IMR-90 (cell line): ENCODE measurements at regions not wholly inside any gene's neighbourhood (a gene's known extent, or its start where the extent isn't known, plus 50 kb on each side); places are given as distances from the start of the nearest gene placed in this dataset.

ENCODE experiments used
- RAD21 ChIP-seq: IDR thresholded peaks from 2 replicates; pipeline ENCODE4 v1.6.1; 2012; ENCODE audit warnings: low read length, improper control_type of control experiment
- TF ChIP-seq, protein P1 (sequence below): fragments of 150-350 bp; IDR thresholded peaks from 2 replicates; pipeline ENCODE4 v1.6.1; 2016; ENCODE audit warnings: low read depth, mild to moderate bottlenecking, low read length, moderate library complexity, borderline replicate concordance
- TF ChIP-seq, protein P2 (sequence below): conservative IDR thresholded peaks from 2 replicates; pipeline ENCODE4 v1.5.1; 2012; ENCODE audit warnings: mild to moderate bottlenecking, low read depth, low read length, improper control_type of control experiment

DNA sequence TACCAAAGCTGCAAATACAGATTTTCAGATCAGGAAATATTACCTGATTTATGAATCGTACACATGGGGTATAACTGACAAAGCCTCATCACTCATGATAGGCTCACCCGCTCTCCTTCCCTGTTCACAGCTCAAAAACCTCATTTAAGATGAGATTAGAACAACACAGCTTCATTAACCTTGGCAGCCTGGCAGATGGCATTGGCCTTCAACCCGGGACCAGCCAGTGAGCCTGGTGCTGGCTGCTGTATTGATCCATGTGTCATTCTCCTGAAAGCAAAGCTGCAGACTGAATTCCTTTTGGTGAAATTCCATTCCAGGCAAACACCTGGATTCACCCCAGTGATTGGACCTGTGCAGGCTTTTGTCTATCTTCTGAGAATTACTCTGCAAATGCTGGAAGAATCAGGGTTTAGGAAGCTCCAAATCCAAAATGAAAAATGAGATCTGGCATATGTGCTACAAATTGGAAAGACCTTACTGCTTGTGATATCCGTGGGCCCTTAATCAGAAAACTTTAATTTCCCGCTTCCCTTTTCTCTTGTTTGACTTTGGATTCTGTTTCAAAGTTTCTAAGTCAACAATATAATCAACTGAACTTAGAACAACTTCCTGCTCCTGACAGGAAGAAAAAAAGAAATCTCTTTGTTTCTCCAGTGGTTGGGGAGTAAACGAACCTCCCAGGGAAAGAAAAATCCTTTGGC lies 189.1 kb upstream of the KBTBD8 start (continued):
- TF ChIP-seq, protein P1, sequence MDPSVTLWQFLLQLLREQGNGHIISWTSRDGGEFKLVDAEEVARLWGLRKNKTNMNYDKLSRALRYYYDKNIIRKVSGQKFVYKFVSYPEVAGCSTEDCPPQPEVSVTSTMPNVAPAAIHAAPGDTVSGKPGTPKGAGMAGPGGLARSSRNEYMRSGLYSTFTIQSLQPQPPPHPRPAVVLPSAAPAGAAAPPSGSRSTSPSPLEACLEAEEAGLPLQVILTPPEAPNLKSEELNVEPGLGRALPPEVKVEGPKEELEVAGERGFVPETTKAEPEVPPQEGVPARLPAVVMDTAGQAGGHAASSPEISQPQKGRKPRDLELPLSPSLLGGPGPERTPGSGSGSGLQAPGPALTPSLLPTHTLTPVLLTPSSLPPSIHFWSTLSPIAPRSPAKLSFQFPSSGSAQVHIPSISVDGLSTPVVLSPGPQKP = no peak
- TF ChIP-seq, protein P2, sequence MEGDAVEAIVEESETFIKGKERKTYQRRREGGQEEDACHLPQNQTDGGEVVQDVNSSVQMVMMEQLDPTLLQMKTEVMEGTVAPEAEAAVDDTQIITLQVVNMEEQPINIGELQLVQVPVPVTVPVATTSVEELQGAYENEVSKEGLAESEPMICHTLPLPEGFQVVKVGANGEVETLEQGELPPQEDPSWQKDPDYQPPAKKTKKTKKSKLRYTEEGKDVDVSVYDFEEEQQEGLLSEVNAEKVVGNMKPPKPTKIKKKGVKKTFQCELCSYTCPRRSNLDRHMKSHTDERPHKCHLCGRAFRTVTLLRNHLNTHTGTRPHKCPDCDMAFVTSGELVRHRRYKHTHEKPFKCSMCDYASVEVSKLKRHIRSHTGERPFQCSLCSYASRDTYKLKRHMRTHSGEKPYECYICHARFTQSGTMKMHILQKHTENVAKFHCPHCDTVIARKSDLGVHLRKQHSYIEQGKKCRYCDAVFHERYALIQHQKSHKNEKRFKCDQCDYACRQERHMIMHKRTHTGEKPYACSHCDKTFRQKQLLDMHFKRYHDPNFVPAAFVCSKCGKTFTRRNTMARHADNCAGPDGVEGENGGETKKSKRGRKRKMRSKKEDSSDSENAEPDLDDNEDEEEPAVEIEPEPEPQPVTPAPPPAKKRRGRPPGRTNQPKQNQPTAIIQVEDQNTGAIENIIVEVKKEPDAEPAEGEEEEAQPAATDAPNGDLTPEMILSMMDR = no peak
- no peak for TF ChIP-seq RAD21
